IPS-NIHi7 (cell line): ENCODE measurements at regions not wholly inside any gene's neighbourhood (a gene's known extent, or its start where the extent isn't known, plus 50 kb on each side); places are given as distances from the start of the nearest gene placed in this dataset.

Source experiments
- DNase-seq: peaks from one replicate; pipeline ENCODE4 v3.0.0; 2012; ENCODE audit warnings: mixed read lengths; ENCODE audit errors: extremely low spot score

- no peak for DNase-seq
Observed at GRCh38 chr17:79220201-79220712, 145.6 kb downstream of the ENGASE start.

DNA sequence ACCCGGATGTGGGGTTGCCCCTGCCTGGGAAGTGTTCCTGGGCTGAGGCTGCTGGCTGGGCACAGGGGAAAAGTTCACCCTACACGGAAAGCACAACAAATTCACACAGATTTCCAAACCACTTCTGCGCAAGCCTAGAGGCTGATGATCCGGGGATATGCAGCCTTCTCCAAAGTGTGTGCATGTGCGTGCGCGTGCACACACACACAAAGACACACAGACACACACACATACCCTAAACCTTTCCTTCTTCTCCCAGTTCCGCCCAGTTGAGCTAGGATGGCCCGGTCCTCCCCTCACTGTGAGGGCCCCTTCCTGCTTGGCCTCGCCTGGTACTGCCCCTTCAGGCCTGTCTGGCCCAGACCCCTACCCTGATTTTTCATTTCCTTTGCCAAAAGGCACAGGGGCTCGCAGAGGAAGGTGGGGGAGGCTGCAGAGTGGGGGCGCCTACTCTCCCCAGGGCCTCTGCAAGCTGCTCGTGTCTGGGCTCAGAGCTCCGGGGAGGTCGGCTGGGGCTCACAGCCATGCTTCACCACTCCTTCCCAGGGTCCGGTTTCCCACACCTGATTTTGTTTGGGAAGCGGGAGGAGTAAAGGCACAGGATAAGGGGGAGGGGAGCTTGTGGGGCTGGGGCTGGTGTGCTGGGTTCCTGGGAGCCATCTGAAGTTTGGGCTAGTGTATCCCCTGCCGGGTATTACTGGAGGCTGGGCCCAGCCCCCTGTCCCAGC, 144.7 kb downstream of the ENGASE start:
- DNase-seq, result no peak

- DNase-seq, result no peak
Observed at GRCh38 chr17:79218825-79219200, 144.2 kb downstream of the ENGASE start.

DNA sequence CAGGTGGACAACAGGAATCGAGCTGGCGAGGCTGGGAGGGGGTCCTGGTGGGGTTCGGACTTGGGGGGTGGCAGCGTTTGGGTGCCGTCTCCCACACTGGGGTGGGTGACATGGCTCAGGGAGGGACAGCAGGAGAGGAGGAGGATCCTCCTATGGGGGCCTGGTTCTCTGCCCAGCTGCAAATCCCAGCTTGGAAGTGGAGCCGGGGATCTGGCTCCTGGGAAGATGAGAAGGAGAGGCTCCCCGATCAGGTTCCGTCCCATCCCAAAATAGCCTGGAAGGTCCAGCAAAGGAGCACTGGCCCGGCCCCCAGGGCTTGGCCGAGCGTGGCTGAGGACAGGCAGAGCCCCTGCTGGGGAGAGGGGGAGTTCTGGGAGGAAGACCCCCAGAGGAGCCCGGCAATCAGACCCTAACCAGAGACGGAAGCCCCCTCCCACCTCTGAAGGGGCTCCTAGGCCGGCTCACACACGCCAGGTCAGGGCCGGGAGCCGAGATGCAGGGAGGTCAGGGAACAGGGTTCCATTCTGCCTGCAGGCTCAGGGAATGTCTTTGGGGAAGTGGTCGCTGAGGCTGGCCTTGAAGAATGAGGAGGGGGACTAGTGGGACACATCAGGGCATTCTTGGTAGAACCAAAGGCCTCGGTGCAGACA, 143.7 kb downstream of the ENGASE start:
- no peak for DNase-seq

DNA sequence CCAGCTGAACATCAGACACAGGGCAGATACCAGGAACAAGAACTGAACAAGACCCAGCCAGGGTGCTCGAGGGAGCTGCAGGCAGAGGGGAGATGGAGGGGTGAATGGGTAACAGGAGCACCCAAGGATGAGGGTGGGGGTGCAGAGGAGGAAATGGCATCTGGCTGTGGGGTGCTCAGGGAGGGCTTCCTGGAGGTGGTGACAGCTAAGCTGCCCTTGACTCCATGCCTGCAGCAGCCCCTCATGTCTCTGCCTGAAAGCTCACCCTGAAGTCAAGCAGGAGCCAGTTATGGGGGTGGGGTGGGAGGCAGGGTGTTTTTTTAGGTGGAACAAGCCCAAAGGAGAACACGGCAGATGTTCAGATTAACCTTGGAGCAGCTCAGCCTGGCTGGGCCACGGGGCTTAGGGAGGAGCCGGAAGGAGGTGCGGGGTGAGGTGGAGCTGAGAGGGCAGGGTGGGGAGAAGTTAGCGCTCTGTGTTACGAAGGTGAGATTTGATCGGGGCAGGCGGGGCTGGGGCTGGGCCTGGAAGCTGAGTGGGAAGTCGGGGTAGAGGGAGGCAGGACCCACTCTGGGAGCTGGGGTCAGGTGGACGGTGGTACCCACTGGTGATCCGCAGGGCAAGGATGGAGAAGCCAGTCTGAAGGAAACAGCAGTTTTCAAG, 143.0 kb downstream of the ENGASE start:
- no peak for DNase-seq

DNA sequence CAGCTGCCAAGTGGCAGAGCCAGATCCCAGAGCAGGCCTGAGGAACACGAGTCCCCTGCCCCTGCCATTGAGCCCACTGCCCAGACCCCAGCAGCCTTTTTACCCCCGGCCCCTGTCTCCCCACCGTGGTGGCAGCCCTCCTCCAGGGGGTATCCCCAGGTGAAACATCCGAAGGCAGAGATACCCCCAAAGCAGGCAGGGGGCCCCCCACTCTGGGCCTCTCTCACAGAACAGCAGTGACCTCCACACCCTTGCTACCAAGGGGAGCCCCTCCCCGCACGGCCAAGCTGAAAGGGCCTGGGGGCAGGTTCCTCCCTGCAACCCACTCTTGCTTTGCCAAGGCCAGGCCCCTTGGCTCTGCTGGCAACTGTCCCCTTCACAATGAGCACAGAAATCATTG, 142.2 kb downstream of the ENGASE start:
- no peak for DNase-seq

- DNase-seq, result no peak
Observed at GRCh38 chr17:79216391-79216790, 141.8 kb downstream of the ENGASE start.

DNA sequence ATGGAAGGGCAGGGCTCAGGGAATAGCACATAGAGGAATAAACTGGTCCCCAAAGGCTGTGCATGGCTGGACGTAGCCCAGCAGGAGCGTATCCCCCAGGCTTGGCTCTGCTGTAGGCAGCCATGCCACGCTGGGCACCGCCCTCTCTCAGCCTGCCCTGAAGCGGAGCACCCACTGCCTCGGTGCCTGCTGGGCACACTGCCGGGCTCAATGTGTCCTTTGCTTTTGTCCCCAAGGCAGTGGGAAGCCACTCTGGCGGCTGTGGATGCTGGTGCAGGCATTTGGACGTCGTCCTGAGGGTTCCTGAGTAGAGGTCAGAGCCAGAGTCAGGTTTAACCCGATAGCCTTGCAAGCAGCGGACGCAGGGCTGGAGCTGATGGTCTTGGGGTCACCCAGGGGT, 141.0 kb downstream of the ENGASE start:
- no peak for DNase-seq

DNA sequence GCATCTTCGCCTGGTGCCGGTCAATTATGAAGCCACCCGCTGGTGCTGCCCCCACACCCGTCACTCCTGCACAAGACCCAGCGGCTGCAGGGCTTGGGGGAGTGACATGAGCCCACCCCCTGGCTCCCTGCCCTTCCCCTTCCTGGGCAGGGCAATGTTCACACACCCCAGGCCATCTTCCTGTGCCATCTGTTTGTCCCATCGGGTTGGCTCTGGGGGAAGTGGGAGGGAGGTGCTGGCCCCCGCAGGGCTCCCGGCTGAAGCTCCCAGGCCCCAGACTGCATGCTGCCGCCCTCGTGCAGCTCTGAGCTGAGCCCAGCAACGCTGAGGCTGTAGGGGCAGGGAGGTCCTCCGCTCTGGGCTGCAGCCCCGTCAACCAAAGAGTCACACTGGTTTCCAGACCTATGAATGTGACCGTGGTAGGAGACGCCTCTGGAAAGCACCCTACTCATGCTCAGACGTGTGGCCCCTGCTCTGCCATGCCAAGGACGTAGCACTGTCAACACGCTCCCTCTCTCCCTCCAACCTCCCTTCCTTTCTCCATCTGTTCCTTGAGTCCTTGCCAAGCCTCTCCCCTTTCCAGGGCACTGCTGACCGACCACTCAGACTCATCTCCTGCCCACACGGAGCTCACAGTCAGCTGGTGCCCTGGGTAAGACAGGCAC, 140.4 kb downstream of the ENGASE start:
- DNase-seq, result no peak

- no peak for DNase-seq
Observed at GRCh38 chr17:79214459-79214858, 139.8 kb downstream of the ENGASE start.

DNA sequence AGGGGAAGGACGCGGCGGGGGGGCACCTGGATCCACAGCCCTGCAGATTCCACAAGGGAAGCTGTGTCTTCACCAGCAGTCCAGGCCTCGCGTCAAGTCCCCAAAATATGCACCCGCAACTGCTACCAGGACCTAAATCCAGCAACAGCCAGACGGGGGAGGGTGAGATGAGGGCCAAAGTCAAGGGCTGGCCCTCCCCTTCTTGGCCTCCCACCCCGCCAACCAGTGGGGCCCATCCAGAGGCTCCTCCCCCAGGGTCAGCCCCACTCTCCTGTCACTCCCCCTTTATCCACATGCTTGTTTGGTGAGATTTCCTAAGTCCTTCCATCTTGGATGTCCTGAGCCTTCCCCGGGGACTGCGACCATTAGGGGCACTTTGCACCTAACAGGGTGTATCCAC, 138.7 kb downstream of the ENGASE start:
- peak; percentile 69 for DNase-seq

GRCh38 chr17:79212149-79213087, 137.8 kb downstream of the ENGASE start:
- peak; percentile 67 for DNase-seq

GRCh38 chr17:79211061-79211770, 136.6 kb downstream of the ENGASE start:
- no peak for DNase-seq

DNA sequence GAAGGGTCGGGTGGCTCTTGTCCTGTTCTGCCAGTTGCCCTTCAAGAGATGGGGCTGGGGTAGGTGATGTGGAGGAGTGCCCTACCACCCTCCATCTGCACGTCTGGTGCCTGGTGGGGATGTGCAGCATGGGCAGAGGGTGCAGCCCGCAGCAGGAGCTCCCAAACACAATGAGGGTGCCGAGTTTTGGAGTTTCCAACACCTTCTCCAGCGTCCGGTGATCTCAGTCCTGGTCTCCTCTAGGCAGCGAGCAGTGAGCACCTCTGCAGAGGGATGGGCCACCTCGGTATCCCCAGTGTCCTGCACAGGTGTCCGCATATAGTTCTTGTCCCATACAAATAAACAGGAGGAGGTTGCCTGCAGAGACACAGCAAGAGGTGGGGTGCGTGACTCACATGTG, 136.0 kb downstream of the ENGASE start:
- no peak for DNase-seq

DNA sequence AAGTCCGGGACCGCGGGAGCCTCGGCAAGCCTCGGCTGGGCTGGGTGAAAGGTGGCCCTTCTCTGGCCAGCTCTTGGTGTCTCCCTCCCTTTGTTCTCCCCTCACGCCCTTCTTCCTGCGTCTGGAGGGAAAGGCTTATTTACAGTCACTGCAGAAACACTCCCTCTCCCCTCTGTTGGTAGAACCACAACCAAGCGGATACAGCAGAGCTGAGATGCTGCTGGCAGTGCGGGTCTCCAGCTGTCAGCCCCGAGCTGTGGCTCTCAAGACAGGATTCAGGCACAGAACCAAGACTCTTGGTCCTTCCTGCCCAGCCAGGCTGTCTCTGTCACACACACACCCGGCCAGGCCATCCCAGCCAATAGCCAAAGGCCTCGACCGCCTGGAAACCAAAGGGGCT, 133.3 kb downstream of the ENGASE start:
- no peak for DNase-seq

DNA sequence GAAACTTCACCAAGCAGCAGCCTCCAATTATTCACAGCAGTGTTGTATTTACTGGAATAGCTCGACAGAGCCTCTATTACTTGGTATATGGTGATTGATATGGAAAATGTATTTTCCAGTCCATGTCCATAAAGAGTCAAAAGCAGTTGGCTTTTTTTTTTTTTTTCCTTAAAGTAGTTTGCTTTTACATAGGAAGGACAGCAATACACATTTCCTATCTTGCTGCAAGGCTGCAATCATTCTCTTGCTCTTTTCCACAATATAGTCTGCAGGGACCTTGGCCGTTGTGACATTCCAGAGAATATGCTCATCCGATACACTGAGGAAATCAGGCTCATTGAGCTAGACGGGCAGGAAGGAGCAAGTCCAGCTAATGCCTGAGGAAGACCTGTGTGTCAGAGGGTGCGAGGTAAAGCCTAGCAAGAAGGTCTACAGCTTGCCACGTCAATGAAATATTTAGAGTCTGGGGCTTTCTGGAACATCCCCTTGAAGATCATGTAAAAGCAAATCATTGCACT, 131.1 kb downstream of the ENGASE start:
- no peak for DNase-seq

DNA sequence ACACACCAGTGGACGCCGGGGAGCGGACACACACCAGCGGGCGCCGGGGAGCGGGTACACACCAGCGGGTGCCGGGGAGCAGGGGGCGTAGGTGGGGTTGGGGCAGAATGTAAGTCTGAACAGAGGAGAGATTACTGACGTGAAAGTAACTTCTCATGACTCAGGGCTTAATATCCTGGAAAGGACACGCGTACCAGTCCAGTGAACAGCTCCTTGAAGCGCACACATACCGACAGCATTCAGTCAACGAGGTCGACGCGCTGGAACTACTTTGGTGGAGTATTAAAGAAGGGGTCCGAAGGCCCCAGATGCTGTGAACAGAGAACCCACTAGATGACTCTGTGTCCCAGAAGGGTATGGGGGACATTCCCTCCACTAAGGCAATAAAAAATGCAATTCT, 129.6 kb downstream of the ENGASE start:
- no peak for DNase-seq

DNA sequence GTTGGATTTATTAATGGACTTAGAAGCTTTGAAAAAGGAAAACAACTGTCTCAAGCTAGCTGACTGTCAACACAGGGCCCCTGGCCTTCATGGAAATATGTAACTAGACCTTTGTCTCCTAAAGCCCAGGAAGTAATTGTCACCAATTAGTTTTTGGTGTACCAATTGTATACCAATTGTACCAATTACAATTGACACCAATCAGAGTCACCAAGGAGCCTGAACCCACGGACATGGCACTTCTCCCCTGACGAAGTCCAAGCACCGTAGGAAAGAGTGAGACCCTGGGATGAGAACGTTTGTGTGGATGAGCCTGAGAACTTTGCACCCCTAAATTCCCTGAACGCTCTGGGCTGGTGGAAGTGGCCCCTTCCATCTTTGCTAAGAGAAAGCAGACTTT, 129.0 kb downstream of the ENGASE start:
- DNase-seq, result no peak

DNA sequence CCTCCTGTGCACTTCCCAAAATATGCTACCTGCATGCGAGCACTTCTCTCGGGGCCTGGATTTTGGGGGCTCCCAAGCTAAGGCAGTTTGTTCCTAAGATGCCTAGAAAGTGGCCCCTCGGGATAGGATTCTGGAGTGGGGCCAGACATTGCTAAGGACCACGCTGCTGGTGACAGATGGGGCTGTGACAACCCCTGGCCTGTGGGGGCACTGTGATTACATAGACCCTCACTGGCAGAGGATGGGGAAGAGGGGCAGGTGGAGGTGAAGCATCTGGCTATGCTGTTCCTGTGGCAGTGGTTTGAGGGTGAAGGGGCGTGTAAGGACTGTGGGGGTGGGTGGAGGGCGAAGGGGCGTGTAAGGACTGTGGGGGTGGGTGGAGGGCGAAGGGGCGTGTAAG, 128.4 kb downstream of the ENGASE start:
- no peak for DNase-seq

- no peak for DNase-seq
Observed at GRCh38 chr17:79202480-79202879, 127.9 kb downstream of the ENGASE start.
